ENCODE measurements at regions not wholly inside any gene's neighbourhood (a gene's known extent, or its start where the extent isn't known, plus 50 kb on each side); places are given as distances from the start of the nearest gene placed in this dataset.

- Histone ChIP-seq H3K4me3 (ENCODE audit: low read depth, low read length) (no peak overlapping the region), H3K27me3 (ENCODE audit: control insufficient read depth, insufficient read depth, low read length) (no peaks in the 10 kb centered on the region), H3K4me2 (ENCODE audit: low read length) (no peak overlapping the region), H3K27ac (no peak overlapping the region), H2AFZ (no peak overlapping the region), H3K9me3 (ENCODE audit: control insufficient read depth, low read length) (no peaks in the 10 kb centered on the region), H3K79me2 (no peaks in the 10 kb centered on the region), H3K36me3 (ENCODE audit: control insufficient read depth, insufficient read depth, low read length) (no peaks in the 10 kb centered on the region), H3K4me1 (no peaks in the 10 kb centered on the region), H3K9ac (no peak overlapping the region)
- TF ChIP-seq, protein P1, sequence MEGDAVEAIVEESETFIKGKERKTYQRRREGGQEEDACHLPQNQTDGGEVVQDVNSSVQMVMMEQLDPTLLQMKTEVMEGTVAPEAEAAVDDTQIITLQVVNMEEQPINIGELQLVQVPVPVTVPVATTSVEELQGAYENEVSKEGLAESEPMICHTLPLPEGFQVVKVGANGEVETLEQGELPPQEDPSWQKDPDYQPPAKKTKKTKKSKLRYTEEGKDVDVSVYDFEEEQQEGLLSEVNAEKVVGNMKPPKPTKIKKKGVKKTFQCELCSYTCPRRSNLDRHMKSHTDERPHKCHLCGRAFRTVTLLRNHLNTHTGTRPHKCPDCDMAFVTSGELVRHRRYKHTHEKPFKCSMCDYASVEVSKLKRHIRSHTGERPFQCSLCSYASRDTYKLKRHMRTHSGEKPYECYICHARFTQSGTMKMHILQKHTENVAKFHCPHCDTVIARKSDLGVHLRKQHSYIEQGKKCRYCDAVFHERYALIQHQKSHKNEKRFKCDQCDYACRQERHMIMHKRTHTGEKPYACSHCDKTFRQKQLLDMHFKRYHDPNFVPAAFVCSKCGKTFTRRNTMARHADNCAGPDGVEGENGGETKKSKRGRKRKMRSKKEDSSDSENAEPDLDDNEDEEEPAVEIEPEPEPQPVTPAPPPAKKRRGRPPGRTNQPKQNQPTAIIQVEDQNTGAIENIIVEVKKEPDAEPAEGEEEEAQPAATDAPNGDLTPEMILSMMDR (IDR thresholded peaks at IDR 0.05), result no peak
These were observed 155.8 kb downstream of the TDRD15 start for GRCh38 chr2:21279525-21279924.

GRCh38 chr2:21280793-21281192 is 157.0 kb downstream of the TDRD15 start:
- H3K27ac ChIP-seq, result no peak overlapping the region

DNA sequence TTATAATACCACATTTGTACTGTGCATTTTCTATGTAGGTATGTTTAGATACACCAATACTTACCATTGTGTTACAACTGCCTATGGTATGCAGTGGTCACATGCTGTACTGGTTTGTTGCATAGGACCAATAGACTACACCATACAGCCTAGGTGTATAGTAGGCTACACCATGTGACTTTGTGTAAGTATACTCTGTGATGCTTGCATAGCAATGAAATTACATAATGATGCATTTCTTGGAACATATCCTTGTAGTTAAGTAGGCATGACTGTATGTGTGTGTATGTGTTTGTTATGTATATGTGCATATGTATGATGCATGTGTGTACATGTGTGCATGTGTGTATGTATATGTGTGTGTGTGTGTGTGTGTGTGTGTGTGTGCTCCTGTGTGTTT is 157.6 kb downstream of the TDRD15 start:
- Histone ChIP-seq H2AFZ (no peak overlapping the region), H3K4me3 (ENCODE audit: low read depth, low read length) (no peak overlapping the region), H3K27me3 (ENCODE audit: control insufficient read depth, insufficient read depth, low read length) (no peaks in the 10 kb centered on the region), H3K4me1 (no peaks in the 10 kb centered on the region), H3K9ac (no peak overlapping the region), H3K79me2 (no peaks in the 10 kb centered on the region), H3K4me2 (ENCODE audit: low read length) (no peak overlapping the region), H3K27ac (no peak overlapping the region), H3K9me3 (ENCODE audit: control insufficient read depth, low read length) (no peaks in the 10 kb centered on the region), H3K36me3 (ENCODE audit: control insufficient read depth, insufficient read depth, low read length) (no peaks in the 10 kb centered on the region)
- TF ChIP-seq, protein P1 (IDR thresholded peaks at IDR 0.05), result no peak

More at GRCh38 chr2:21280793-21281192, 157.0 kb downstream of the TDRD15 start:
- H2AFZ ChIP-seq, result no peak overlapping the region
- no peaks in the 10 kb centered on the region for H3K36me3 ChIP-seq (ENCODE audit: control insufficient read depth, insufficient read depth, low read length)
- no peaks in the 10 kb centered on the region for H3K9me3 ChIP-seq (ENCODE audit: control insufficient read depth, low read length)
- H3K4me3 ChIP-seq (ENCODE audit: low read depth, low read length), result no peak overlapping the region
- TF ChIP-seq, protein P1 (IDR thresholded peaks at IDR 0.05), result no peak
- no peak overlapping the region for H3K9ac ChIP-seq
- no peaks in the 10 kb centered on the region for H3K27me3 ChIP-seq (ENCODE audit: control insufficient read depth, insufficient read depth, low read length)
- H3K4me2 ChIP-seq (ENCODE audit: low read length), result no peak overlapping the region
- H3K4me1 ChIP-seq, result no peaks in the 10 kb centered on the region
- H3K79me2 ChIP-seq, result no peaks in the 10 kb centered on the region

- Histone ChIP-seq H3K9ac (no peak overlapping the region), H3K4me2 (ENCODE audit: low read length) (no peak overlapping the region), H3K36me3 (ENCODE audit: control insufficient read depth, insufficient read depth, low read length) (no peaks in the 10 kb centered on the region), H2AFZ (no peak overlapping the region), H3K4me3 (ENCODE audit: low read depth, low read length) (no peak overlapping the region), H3K4me1 (no peaks in the 10 kb centered on the region), H3K9me3 (ENCODE audit: control insufficient read depth, low read length) (no peaks in the 10 kb centered on the region), H3K27ac (no peak overlapping the region), H3K79me2 (no peaks in the 10 kb centered on the region), H3K27me3 (ENCODE audit: control insufficient read depth, insufficient read depth, low read length) (no peaks in the 10 kb centered on the region)
- TF ChIP-seq, protein P1 (IDR thresholded peaks at IDR 0.05), result no peak
These were observed 158.2 kb downstream of the TDRD15 start for GRCh38 chr2:21281791-21282514.

DNA sequence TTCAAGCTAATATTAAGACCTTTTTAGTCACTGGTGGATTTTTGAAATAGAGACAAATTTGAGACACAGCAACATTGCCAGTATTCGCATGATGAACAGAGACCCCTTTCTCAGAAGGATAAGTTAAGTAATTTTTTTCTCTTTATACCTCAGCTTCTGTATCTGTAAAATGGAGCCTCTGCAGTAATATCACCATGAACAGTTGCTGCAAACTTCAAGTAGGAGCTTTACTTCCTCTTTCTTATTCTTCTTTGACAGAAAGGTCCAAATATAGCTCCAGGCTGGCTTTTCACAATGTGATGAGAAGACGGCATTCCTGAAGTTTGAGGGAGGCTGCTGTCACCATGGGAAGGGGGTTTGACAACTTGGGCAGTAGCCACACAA is 158.7 kb downstream of the TDRD15 start:
- Histone ChIP-seq H3K27ac (no peak overlapping the region), H3K79me2 (no peaks in the 10 kb centered on the region), H3K9me3 (ENCODE audit: control insufficient read depth, low read length) (no peaks in the 10 kb centered on the region), H2AFZ (no peak overlapping the region), H3K4me1 (no peaks in the 10 kb centered on the region), H3K36me3 (ENCODE audit: control insufficient read depth, insufficient read depth, low read length) (no peaks in the 10 kb centered on the region), H3K4me3 (ENCODE audit: low read depth, low read length) (no peak overlapping the region), H3K4me2 (ENCODE audit: low read length) (no peak overlapping the region), H3K27me3 (ENCODE audit: control insufficient read depth, insufficient read depth, low read length) (no peaks in the 10 kb centered on the region), H3K9ac (no peak overlapping the region)
- TF ChIP-seq, protein P1 (IDR thresholded peaks at IDR 0.05), result no peak

All from parathyroid adenoma (tissue), 2 donors.